ENCODE measurements at regions not wholly inside any gene's neighbourhood (a gene's known extent, or its start where the extent isn't known, plus 50 kb on each side); places are given as distances from the start of the nearest gene placed in this dataset.
A peak's percentile ranks its signal among the peaks of the same experiment; 100 is the strongest.
"Not testable (repeated sequence)": the region's sequence is repeated elsewhere in the genome, so short reads cannot be mapped to it uniquely, and the experiment has no call there.

DNA sequence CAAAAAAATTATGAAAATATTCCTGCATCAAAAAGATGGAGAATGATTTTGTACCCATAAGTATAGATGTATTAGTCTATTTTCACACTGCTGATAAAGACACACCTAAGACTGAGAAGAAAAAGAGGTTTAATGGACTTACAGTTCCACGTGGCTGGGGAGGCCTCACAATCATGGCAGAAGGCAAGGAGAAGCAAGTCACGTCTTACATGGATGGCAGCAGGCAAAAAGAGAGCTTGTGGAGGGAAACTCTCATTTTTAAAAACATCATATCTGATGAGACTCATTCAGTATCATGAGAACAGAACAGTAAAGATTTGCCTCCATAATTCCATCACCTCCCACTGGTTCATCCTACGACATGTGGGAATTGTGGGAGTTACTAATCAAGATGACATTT is 979.8 kb downstream of the TDRD15 start:
- DNase-seq, result not testable (repeated sequence)

GRCh38 chr2:22110244-22110651 is 986.5 kb downstream of the TDRD15 start:
- DNase-seq, result no peak

GRCh38 chr2:22124003-22124402 is 1000.2 kb downstream of the TDRD15 start:
- DNase-seq, result no peak

DNA sequence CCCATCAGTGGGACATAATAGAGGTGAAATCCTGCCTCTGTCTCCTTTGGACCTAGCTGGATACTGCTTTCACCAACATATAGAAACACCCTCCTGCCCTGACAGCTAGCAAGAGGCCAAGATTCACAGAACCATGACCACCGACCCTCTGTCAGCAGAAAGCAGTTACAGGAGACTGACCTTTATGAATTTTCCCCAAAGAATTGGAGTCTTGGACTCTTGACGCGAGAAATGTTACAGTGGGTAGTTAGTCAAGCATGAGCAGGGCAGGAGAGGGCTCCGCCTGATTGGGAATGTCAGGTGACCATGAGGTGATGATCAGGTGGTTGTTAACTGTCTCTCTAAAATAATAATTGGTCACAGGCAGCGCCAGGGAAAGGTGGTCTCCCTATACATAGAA is 1002.3 kb downstream of the TDRD15 start:
- DNase-seq, result no peak

GRCh38 chr2:22126978-22127377 is 1003.2 kb downstream of the TDRD15 start:
- DNase-seq, result no peak

DNA sequence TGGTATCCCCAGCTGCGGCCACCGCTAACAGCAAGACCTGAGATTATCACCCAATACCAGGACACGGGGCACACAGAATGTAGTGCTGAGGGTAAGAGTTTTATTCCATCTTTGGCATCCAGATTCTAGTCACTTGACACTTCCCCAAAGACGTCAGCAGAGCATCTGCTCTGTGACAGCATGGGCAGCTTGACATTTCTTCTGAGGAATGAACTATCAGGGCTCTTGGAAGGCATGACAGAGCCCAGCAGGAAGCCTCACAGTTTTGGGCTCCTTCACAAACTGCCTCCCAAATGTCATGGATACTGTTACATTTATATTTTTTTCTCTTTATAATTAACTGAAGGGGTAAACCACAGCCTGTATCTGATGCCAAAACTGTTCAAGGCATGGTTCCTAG is 1010.7 kb downstream of the TDRD15 start:
- DNase-seq, result no peak

GRCh38 chr2:22136446-22136845 is 1012.7 kb downstream of the TDRD15 start:
- no peak for DNase-seq

- no peak for DNase-seq
These were observed 1020.1 kb downstream of the TDRD15 start for GRCh38 chr2:22143840-22144239.

DNA sequence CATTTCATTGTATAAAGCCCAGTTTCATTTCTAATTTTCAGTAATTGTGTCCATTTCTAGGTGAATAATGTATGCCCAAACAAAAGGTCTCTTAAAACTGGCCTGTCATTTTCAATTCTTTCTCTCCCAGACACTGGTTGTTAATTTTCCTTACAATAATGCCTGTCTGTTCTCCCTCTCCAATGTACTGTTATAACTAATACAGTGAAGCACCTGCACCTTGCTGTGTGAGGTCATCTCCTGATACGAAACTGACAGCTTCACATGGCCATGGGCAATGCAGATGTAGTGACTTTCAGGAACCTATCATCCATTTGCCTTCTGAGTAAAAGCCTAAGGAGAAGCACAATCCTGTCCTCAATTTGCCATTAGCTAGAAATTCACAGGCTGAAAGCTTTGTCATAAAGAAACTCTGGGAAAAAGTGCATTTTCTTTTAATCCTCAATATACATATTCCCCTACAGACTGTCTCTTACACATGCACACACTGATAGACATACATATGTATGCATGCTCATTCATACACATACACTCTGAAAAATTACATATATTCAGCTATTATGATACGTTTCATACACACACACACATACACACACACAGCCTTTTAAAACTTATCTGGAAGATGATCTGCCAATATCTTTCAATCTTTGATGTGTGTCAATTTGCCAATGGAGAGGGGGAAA is 1030.3 kb downstream of the TDRD15 start:
- no peak for DNase-seq

DNA sequence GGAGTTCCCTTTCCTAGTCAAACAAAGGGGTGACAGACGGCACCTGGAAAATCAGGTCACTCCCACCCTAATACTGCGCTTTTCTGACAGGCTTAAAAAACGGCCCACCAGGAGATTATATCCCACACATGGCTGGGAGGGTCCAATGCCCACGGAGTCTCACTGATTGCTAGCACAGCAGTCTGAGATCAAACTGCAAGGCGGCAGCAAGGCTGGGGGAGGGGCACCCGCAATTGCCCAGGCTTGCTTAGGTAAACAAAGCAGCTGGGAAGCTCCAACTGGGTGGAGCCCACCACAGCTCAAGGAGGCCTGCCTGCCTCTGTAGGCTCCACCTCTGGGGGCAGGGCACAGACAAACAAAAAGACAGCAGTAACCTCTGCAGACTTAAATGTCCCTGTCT is 1032.9 kb downstream of the TDRD15 start:
- DNase-seq, result not testable (repeated sequence)

DNA sequence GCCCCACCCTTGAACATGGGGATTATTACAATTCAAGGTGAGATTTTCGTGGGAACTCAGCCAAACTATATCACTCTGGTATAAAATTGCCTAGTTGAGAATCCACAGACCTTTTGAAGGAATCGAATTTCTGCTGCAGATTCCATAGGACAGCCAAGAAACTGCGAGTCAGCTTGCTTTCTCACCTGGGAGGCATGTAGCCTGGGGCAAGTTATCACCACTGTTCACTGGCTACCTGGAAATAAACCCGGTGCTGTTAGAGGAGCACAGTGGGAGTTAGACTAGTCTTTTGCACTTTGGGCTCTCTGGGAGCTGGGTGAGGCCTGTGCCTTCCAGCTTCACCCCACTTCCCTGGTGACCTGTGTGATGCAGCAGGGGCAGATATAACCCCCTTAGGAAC is 1043.5 kb downstream of the TDRD15 start:
- no peak for DNase-seq

DNA sequence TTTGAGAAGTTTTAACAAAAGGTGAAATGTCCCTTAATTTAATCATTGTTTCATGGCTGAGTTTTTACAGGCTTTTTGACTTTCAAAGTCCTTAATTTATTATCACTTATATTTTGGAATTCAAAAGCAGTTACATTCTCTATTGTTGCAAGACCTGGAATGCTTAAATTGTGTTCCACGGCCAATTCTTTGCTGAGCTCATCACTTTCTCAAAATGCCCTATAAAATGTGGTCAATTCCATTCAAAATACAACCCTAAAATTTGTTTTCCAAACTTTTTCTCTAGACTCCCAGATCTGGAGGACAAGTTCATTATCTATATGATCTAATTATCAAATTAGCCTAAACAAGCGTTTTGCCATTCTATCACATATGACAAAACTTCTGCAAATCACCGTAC is 1051.2 kb downstream of the TDRD15 start:
- no peak for DNase-seq

- DNase-seq, result no peak
These were observed 1061.5 kb downstream of the TDRD15 start for GRCh38 chr2:22185251-22185650.

GRCh38 chr2:22186261-22186828 is 1062.6 kb downstream of the TDRD15 start:
- not testable (repeated sequence) for DNase-seq

DNA sequence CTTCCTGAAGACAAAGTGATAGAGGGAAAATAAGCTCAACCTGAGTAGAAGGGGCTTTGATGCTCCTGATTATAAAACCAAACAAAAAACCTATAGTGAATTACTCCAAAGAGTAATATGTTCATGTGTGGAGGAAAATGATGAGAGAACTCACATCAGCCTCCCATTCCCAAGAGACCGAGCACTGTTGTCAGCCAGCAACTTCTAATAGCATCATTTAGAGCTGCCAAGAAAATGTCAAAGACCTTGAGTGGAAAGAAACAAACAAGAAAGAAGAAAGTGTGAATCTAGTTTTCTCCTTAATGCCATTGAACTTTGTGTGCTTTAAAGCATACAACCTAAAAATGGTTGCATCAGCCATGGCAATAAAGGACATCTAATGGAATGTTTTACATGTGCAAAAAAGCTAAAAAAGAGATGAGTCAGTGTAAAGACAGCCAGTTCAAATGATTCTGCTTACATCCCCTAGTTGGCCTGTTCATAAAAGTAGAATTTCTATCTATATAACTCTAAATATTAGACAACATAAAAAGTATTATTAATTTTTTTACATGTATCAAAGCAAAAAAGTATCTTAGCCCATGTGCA is 1066.2 kb downstream of the TDRD15 start:
- DNase-seq, result peak in 2 of 3 donors; percentile 3 to 7

DNA sequence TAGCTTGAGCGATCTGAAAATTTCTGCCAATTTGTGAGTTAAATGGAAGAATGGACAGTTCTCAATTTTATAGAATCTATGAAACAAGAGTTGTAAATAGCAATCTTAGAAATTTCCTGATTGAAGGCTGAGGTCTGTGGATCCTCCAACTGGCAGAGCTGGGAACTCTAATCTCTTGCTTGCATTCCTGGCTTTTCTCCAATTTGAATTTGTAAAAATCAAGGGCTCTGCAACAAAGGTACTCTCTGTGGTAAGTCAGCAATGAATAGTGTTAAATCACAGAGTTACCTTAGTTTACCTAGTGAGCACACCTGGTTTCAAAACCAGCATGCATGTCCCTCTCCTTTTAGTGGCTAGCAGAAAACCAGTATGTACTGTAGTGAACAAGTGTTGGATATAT is 1070.5 kb downstream of the TDRD15 start:
- DNase-seq, result no peak

DNA sequence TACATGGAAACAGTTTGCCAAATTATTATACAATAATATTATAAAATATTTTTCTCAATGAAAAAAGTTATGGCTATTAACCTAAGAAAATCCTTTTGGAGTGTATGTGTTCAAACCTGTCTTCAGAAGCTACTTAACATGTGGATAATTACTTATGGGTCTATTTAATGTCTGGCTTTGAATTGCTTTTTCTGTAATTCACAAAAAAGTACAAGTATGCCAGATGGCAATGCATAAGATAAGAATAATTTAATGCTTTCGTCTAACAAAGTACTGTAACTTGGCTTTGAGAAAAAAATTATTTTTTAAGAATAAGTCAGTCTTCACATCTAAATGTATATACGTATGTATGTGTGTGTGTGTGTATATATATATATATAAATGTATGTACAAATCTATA is 1073.0 kb downstream of the TDRD15 start:
- DNase-seq, result no peak

GRCh38 chr2:22198381-22199283 is 1074.9 kb downstream of the TDRD15 start:
- no peak for DNase-seq

DNA sequence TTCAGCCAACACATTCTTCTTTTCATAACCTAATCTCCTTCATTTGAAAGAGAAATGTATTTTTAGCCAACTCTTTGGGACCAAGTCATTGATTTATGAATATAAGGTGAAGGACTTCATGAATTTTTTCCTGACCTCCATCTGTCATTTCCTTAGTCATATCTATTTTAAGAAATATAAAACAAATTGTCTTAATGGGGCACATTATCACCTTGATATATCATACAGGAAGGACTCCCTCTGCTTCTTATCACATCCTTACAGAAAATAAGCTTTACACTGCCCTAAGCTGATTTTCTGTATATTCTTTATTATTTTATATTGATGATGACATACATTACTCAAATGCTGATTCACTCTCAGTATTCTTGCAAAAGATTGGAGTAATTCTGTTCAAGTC is 1076.2 kb downstream of the TDRD15 start:
- DNase-seq, result no peak

GRCh38 chr2:22209545-22209944 is 1085.8 kb downstream of the TDRD15 start:
- no peak for DNase-seq

DNA sequence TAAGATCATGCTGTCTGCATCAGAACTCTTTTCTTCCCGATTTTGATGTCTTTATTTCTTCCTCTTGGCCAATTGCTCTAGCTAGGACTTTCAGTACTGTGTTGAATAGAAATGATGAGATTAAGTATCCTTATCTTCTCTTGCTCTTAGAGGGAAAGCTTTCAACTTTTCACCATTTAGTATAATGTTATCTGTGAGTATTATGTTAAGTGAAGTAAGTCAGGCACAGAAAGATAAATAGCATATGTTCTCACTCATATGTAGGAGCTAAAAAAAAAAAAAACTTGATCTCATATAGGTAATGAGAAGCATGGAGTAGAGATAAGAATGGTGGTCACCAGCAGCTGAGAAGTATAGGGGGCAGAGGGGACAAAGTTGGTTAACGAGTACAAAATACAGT is 1089.5 kb downstream of the TDRD15 start:
- no peak for DNase-seq

- no peak for DNase-seq
These were observed 1091.7 kb downstream of the TDRD15 start for GRCh38 chr2:22215517-22215916.

DNA sequence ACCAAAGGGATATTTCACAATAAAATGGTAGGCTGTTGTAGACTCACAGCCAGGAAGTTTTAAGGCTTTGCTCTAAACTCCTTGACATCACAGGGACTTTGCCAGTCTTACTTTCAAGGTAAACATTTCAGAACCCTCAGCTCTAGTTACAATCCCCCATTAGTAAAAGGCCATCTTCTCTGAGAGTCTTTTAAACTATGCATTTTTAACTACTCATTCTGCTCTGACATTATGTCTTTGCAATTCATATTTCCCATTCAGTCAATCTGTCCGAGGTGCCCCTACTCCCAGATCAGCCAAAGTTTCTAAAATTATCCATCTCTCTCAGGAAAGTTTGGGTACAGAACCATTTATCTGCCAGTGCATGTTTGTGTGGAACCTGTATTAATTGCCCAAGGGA is 1094.1 kb downstream of the TDRD15 start:
- no peak for DNase-seq

Measured in muscle of back (tissue), 3 donors.